HG02571 (cell line): ENCODE measurements at regions not wholly inside any gene's neighbourhood (a gene's known extent, or its start where the extent isn't known, plus 50 kb on each side); places are given as distances from the start of the nearest gene placed in this dataset.

Experiments used
- ATAC-seq: cut with Tn5 transposase; IDR thresholded peaks from one replicate; pipeline ENCODE4 v1.9.1; 2021; ENCODE audit warnings: mild to moderate bottlenecking, moderate library complexity; ENCODE audit not compliant: unreplicated experiment

GRCh38 chr11:130609121-130610035 lies 160.9 kb downstream of the ADAMTS15 start:
- ATAC-seq = no peak

- ATAC-seq = no peak
Measured at GRCh38 chr11:130611791-130612251, 163.4 kb downstream of the ADAMTS15 start.

- ATAC-seq = no peak
Measured at GRCh38 chr11:130612291-130612851, 163.9 kb downstream of the ADAMTS15 start.

GRCh38 chr11:130613396-130613795 lies 165.0 kb downstream of the ADAMTS15 start:
- ATAC-seq = no peak

GRCh38 chr11:130614591-130614990 lies 166.1 kb downstream of the ADAMTS15 start:
- no peak for ATAC-seq

- no peak for ATAC-seq
Measured at GRCh38 chr11:130615561-130615960, 167.1 kb downstream of the ADAMTS15 start.

- no peak for ATAC-seq
Measured at GRCh38 chr11:130616573-130616972, 168.1 kb downstream of the ADAMTS15 start.

GRCh38 chr11:130617001-130617400 lies 168.6 kb downstream of the ADAMTS15 start:
- ATAC-seq = no peak

- ATAC-seq = no peak
Measured at GRCh38 chr11:130620548-130620947, 172.1 kb downstream of the ADAMTS15 start.

- ATAC-seq = no peak
Measured at GRCh38 chr11:130622141-130622542, 173.7 kb downstream of the ADAMTS15 start.

- ATAC-seq = no peak
Measured at GRCh38 chr11:130623670-130624668, 175.5 kb downstream of the ADAMTS15 start.

- no peak for ATAC-seq
Measured at GRCh38 chr11:130624971-130625544, 176.6 kb downstream of the ADAMTS15 start.

- no peak for ATAC-seq
Measured at GRCh38 chr11:130625578-130626306, 177.3 kb downstream of the ADAMTS15 start.

- no peak for ATAC-seq
Measured at GRCh38 chr11:130629039-130629438, 180.6 kb downstream of the ADAMTS15 start.

GRCh38 chr11:130631119-130631518 lies 182.7 kb downstream of the ADAMTS15 start:
- no peak for ATAC-seq

- ATAC-seq = no peak
Measured at GRCh38 chr11:130633466-130633865, 185.0 kb downstream of the ADAMTS15 start.

- ATAC-seq = no peak
Measured at GRCh38 chr11:130634186-130634585, 185.7 kb downstream of the ADAMTS15 start.

GRCh38 chr11:130634961-130635473 lies 186.6 kb downstream of the ADAMTS15 start:
- no peak for ATAC-seq

GRCh38 chr11:130635937-130636630 lies 187.6 kb downstream of the ADAMTS15 start:
- no peak for ATAC-seq
